ENCODE measurements at regions not wholly inside any gene's neighbourhood (a gene's known extent, or its start where the extent isn't known, plus 50 kb on each side); places are given as distances from the start of the nearest gene placed in this dataset.

GRCh38 chr13:38477676-38478075, 128.0 kb downstream of the UFM1 start:
- no peak overlapping the region for H3K4me3 ChIP-seq
- H3K9me3 ChIP-seq, result no peaks in the 10 kb centered on the region
- WGBS, 2 donors (ENCODE audit: low coverage in 1 of 2), result 83 to 89% methylated on average over 1 to 2 of the region's 2 CpGs
- no peak overlapping the region for H3K27ac ChIP-seq
- H3K36me3 ChIP-seq, result no peaks in the 10 kb centered on the region
- no peaks in the 10 kb centered on the region for H3K4me1 ChIP-seq
- TF ChIP-seq CTCF (IDR thresholded peaks at IDR 0.05) (no peak), POLR2A (IDR thresholded peaks at IDR 0.05) (no peak)
- ATAC-seq, result no peak
- H3K27me3 ChIP-seq, result no peaks in the 10 kb centered on the region

DNA sequence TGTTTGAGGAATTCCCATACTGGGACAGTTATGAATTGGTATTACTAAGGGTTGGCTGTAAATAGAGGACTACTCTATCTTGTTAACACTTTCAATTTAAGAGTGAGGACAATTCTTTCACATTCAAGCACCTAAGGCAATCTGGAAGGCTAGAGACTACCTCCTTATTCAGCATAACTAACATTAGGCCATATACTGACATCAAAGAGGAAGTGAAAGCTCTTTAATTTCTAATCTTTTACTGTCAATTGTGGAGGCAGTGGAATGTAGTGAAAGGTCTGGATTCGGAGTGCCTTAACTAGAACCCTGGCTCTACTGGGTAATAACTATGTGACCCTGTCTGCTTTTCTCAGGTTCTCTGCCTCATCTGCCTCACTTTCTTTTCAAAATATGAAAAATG, 134.0 kb downstream of the UFM1 start:
- 70% methylated on average over 1 of the region's 1 CpG; no CpG with 5 or more reads in 1 of the 2 donors for WGBS, 2 donors (ENCODE audit: low coverage in 1 of 2)
- Histone ChIP-seq H3K36me3 (no peaks in the 10 kb centered on the region), H3K4me3 (no peak overlapping the region), H3K27ac (no peak overlapping the region), H3K9me3 (no peaks in the 10 kb centered on the region), H3K4me1 (no peaks in the 10 kb centered on the region), H3K27me3 (no peaks in the 10 kb centered on the region)
- ATAC-seq, result no peak
- TF ChIP-seq POLR2AphosphoS5 (IDR thresholded peaks at IDR 0.05), result no peak
- TF ChIP-seq POLR2A (IDR thresholded peaks at IDR 0.05), result no peak
- no peak for TF ChIP-seq CTCF (IDR thresholded peaks at IDR 0.05)
- no peak for TF ChIP-seq EP300 (IDR thresholded peaks at IDR 0.05)

- H3K36me3 ChIP-seq, result no peaks in the 10 kb centered on the region
- H3K9me3 ChIP-seq, result no peaks in the 10 kb centered on the region
- H3K4me3 ChIP-seq, result no peak overlapping the region
- no peak for ATAC-seq
- H3K27me3 ChIP-seq, result no peaks in the 10 kb centered on the region
- TF ChIP-seq POLR2A (IDR thresholded peaks at IDR 0.05) (no peak), EP300 (IDR thresholded peaks at IDR 0.05) (no peak), CTCF (IDR thresholded peaks at IDR 0.05) (no peak), POLR2AphosphoS5 (IDR thresholded peaks at IDR 0.05) (no peak)
- WGBS, 2 donors (ENCODE audit: low coverage in 1 of 2), result 90 to 95% methylated on average over 2 of the region's 3 CpGs
- H3K27ac ChIP-seq, result no peak overlapping the region
- H3K4me1 ChIP-seq, result no peaks in the 10 kb centered on the region
Measured at GRCh38 chr13:38490657-38491056, 141.0 kb downstream of the UFM1 start.

GRCh38 chr13:38494445-38494844, 144.8 kb downstream of the UFM1 start:
- no peak for TF ChIP-seq POLR2A (IDR thresholded peaks at IDR 0.05)
- TF ChIP-seq CTCF (IDR thresholded peaks at IDR 0.05), result no peak
- TF ChIP-seq POLR2AphosphoS5 (IDR thresholded peaks at IDR 0.05), result no peak
- no peak for TF ChIP-seq EP300 (IDR thresholded peaks at IDR 0.05)
- ATAC-seq, result no peak
- Histone ChIP-seq H3K9me3 (no peaks in the 10 kb centered on the region), H3K4me1 (no peaks in the 10 kb centered on the region), H3K4me3 (no peak overlapping the region), H3K27ac (no peak overlapping the region), H3K36me3 (no peaks in the 10 kb centered on the region), H3K27me3 (no peaks in the 10 kb centered on the region)
- 33 to 78% methylated on average over 1 to 2 of the region's 2 CpGs for WGBS, 2 donors (ENCODE audit: low coverage in 1 of 2)

GRCh38 chr13:38496917-38497316, 147.3 kb downstream of the UFM1 start:
- TF ChIP-seq POLR2AphosphoS5 (IDR thresholded peaks at IDR 0.05) (no peak), POLR2A (IDR thresholded peaks at IDR 0.05) (no peak)
- Histone ChIP-seq H3K9me3 (no peaks in the 10 kb centered on the region), H3K36me3 (no peaks in the 10 kb centered on the region), H3K4me1 (no peaks in the 10 kb centered on the region), H3K27ac (no peak overlapping the region), H3K4me3 (no peak overlapping the region), H3K27me3 (no peaks in the 10 kb centered on the region)
- 35 to 38% methylated on average over 2 of the region's 2 CpGs for WGBS, 2 donors (ENCODE audit: low coverage in 1 of 2)
- no peak for ATAC-seq

Measured in gastroesophageal sphincter (tissue), 4 donors.